T1000 (cell line): ENCODE measurements at regions not wholly inside any gene's neighbourhood (a gene's known extent, or its start where the extent isn't known, plus 50 kb on each side); places are given as distances from the start of the nearest gene placed in this dataset.
"Not testable (repeated sequence)": the region's sequence is repeated elsewhere in the genome, so short reads cannot be mapped to it uniquely, and the experiment has no call there.

Experiments
- DNase-seq: peaks from one replicate; lab custom pipeline; 2025; ENCODE audit warnings: mixed read lengths; lab: John Stamatoyannopoulos, UW

DNA sequence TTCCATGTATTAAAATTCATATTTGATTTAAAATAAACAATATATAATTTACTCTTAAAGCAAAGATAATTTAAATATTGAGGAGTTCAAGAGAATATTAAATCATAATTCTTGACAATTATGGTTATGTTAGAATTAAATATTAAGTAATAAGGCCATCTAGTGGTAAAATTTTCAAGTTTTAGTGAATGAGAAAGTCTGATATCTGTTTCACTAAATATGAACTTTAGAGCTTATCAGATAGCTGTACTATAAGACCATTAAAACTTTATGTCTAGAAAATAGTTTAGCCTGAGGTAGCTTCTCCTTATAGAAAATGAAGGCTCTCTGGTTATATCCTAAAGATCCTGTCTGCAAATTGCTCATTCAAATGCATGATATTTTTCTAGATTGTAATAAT is 152.1 kb upstream of the PRSS12 start:
- DNase-seq: not testable (repeated sequence)

GRCh38 chr4:118505491-118505890 is 152.7 kb upstream of the PRSS12 start:
- not testable (repeated sequence) for DNase-seq

DNA sequence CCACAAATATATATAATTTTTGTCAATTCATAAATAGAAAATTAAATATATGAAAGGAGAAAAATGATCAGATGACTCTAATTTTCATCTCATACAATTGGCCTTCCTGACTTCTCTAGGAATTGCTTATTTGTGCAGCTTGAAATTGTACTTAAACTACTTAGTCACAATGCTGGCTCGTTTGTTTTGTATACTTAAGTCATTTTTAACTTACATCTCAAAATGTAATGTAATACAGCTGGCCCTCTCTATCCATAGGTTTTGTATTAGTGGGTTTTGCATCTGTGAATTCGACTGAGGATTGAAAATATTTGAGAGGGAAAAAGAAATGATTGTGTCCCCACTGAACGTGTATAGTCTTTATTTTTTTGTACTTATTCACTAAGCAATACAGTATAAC is 160.1 kb upstream of the PRSS12 start:
- DNase-seq: not testable (repeated sequence)

- not testable (repeated sequence) for DNase-seq
These were observed 161.5 kb upstream of the PRSS12 start for GRCh38 chr4:118514332-118514731.

- DNase-seq: not testable (repeated sequence)
These were observed 163.3 kb upstream of the PRSS12 start for GRCh38 chr4:118516107-118516506.

- not testable (repeated sequence) for DNase-seq
These were observed 155.1 kb upstream of the METTL14 start for GRCh38 chr4:118530107-118530506.

DNA sequence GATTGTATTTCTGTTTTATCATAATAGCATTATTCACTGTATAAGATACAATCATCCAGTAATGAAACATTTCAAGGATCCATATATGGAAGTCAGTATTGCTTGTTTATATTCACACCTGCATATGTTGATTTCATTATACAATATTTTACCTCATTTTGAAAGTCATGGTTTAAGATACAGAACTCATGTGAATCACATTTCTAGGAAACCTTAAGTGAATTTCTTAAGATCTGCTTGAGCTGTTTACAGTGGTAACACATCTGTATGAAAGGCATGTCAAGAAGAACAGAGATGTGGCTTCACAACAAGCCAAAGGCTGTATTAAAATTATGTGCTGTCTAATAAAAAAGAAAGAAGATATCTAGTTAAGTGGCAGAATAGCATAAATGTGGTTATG is 153.2 kb upstream of the METTL14 start:
- not testable (repeated sequence) for DNase-seq

DNA sequence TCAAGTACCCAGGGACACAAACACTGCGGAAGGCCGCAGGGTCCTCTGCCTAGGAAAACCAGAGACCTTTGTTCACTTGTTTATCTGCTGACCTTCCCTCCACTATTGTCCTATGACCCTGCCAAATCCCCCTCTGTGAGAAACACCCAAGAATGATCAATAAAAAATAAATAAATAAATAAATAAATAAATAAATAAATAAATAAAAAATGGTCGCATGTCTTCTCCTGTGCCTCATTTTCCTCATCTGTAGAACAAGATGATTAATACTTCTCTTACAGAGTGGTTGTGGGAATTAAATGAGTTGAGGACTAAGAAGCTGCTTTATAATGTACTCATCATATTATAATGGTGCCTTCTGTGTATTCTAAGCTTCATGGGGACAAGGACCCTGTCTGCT is 149.4 kb upstream of the METTL14 start:
- DNase-seq: not testable (repeated sequence)

DNA sequence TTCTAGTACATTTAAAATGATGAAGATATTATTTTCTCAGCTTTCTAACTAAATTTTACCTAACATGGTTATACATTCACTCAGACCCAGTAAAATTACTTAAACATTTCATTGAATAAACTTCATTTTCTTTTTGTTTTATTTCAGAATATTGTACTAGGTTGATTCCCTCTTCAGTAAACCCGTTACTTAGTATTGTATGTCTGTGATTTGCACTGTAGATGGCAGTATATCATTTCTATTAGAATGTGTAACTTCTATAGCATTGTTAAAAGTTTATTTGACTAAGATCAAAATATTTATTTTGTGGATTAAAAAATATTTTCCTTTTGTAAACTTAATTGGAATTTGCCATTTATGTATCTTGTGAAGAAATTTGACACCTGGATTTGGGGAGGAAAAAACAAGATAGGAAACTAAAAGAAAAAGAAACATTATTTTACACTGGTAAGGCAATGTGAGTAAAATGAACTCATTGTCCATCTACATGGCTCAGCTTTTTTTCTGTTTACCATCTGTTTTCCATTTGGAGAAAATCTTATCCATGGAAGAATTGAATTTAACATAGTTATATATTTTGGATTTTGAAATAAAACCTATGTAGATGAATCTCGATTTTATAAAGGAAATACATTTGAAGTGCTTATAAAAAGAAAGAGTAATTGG is 145.6 kb upstream of the METTL14 start:
- not testable (repeated sequence) for DNase-seq

- DNase-seq: not testable (repeated sequence)
These were observed 128.6 kb upstream of the METTL14 start for GRCh38 chr4:118556576-118556975.

DNA sequence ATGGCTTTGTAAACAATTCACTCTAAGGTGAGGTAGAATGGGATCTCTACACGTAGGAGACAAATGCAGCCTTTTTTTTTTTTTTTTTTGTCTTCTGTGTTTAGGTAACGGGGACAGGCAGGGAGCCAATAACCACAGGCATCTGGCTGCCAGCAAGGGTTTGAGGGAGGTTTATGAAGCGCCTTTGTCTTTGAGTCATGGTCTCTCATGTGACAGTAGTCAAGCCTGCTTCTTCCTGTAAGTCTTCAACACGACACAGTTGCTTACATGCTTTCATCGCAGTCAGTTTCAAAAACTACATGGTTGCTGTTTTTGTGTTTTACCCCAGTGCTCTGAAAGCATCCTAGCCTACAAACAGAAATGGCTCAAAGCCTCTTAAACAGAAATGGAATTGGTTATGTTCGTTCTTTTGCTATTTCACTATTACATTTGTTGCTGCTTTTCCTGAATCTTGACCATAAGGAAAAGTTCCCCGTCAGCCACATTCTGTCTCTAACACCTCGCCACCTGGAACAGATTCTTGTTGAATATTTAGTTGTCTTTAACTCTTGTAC is 127.8 kb upstream of the METTL14 start:
- DNase-seq: peak; percentile 25

GRCh38 chr4:118558188-118558587 is 127.0 kb upstream of the METTL14 start:
- DNase-seq: not testable (repeated sequence)

- DNase-seq: not testable (repeated sequence)
These were observed 123.6 kb upstream of the METTL14 start for GRCh38 chr4:118561559-118561958.

DNA sequence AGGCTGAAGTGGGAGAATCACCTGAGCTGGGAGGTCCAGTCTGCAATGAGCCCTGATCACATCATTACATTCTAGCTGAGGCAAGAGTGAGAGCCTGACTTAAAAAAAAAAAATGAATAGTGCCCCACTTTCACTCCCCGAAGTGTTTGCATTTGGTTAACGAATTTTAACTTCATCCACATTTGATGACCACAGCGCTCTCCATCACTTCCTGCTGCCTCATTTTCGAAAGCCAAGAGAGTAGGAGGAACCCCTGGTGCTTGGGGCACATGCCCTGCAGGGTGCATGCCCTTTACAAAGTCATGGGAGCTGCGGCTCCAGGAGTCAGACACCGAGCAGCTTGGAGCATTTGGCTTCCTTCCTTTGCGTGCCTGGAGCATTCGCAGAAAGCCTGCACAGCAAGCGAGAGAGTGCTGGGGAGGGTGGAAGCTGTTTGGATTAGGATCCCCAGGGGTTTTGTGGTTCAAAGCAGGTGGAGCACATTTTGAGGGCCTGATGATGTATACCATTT is 119.1 kb upstream of the METTL14 start:
- peak; percentile 86 for DNase-seq

DNA sequence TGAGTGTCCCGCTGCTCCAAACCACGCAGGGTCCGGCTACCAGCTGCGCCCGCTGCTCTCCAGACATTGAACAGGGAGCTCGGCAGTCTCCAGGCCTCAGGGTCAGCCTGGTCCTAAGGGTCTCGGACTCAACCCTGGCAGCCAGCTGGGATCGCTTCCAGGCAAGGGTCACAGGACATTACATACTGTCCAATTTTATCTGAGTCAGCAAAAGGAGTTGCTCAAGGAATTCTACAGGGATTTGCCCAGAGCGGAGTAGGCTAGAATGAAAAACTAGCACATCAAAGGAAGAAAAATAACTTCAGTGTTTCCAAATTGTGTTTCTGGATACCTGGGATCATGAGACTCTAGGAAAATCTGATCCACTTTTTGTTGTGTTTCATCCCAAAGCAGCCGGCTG is 112.2 kb upstream of the METTL14 start:
- not testable (repeated sequence) for DNase-seq

- not testable (repeated sequence) for DNase-seq
These were observed 110.8 kb upstream of the METTL14 start for GRCh38 chr4:118574251-118574913.

GRCh38 chr4:118575057-118575456 is 110.1 kb upstream of the METTL14 start:
- not testable (repeated sequence) for DNase-seq

GRCh38 chr4:118575726-118576125 is 109.5 kb upstream of the METTL14 start:
- DNase-seq: not testable (repeated sequence)

- not testable (repeated sequence) for DNase-seq
These were observed 108.4 kb upstream of the METTL14 start for GRCh38 chr4:118576709-118577219.

- no peak for DNase-seq
These were observed 100.2 kb upstream of the METTL14 start for GRCh38 chr4:118585015-118585414.

DNA sequence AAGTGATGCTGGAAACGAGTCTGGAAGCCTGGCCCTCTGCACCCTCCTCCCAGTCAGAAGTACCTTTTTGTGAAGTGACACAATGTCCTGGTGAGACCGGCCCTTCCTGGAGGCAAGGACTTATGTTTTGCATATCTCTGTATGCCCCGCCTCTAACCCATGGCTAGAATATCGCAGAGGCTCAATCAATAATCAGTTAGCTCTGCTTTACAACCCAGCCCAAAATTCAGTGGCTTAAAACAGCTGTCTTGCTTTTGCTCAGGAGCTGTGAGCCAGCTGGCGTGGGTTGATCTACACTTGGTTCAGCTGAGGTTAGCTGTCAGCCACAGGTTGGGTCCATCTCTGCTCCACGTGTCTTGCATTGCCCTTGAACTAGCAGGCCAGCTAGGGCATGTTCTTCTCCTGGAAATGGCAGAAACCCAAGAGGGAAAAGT is 98.8 kb upstream of the METTL14 start:
- DNase-seq: no peak

DNA sequence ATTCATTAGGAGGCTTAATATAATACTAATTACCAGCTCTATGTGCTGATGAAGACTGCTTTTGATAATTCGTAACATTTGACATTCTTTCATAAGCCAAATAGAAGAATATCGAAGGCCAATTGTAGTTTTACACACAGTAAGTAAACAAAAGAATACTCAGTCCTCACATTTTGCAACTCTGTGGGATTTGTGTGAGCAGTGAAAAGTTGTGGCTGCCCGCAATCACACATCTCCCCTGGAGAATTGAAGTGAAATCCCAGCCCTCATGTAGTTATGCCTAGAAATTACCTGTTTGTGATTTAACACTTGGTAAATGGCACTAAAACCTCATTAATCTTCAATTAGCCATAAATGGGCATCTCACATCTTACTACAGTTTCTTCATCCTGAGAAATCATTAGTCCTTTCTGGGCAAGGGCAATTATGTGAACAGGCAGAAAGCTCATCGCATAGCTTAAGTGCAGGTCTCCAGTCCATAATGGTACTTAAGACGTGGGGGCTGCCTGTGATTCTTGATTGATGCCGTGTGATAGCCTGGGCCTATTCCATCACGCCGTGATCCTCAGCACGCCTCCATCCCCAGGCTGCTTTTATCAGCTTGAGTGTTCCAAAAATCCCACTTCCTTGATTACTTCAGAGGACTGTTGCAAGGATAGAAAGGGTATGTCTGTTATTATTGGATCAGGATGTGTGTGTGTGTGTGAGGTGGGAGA is 97.9 kb upstream of the METTL14 start:
- no peak for DNase-seq
